ENCODE measurements at regions not wholly inside any gene's neighbourhood (a gene's known extent, or its start where the extent isn't known, plus 50 kb on each side); places are given as distances from the start of the nearest gene placed in this dataset.

- H3K27me3 Mint-ChIP-seq: peaks cover 18 to 24% of the 10 kb centered on the region in 2 donors
- intact Hi-C loops (cut with micrococcal nuclease): no loop called here
These were observed 176.0 kb downstream of the ABHD5 start for GRCh38 chr3:43866529-43867353.

GRCh38 chr3:43867436-43868072, 176.8 kb downstream of the ABHD5 start:
- POLR2A ChIA-PET (ENCODE audit: partially characterized antibody): no interaction called here
- no peak for DNase-seq
- Histone ChIP-seq H3K27ac (ENCODE audit: low read depth, low read length) (no peak overlapping the region), H3K36me3 (ENCODE audit: insufficient read depth, low read length) (no peaks in the 10 kb centered on the region), H3K4me1 (ENCODE audit: insufficient read depth, low read length) (no peaks in the 10 kb centered on the region), H3K9me3 (ENCODE audit: control insufficient read depth in 1 of 2, low read length in 2 of 2) (no peaks in the 10 kb centered on the region), H3K4me3 (ENCODE audit: low read length in 2 of 2) (no peak overlapping the region), H3K27me3 (ENCODE audit: insufficient read depth, low read length) (no peaks in the 10 kb centered on the region)
- CTCF ChIA-PET (ENCODE audit: partially characterized antibody): no interaction called here
- H3K4me1 Mint-ChIP-seq: no peaks in the 10 kb centered on the region
- H3K4me3 Mint-ChIP-seq: no peak overlapping the region
- H3K27me3 Mint-ChIP-seq: peaks cover 21 to 32% of the 10 kb centered on the region in 2 donors
- H3K9me3 Mint-ChIP-seq: peaks cover 0 to 2% (median 0%) of the 10 kb centered on the region in 8 donors
- H3K27ac Mint-ChIP-seq: no peak overlapping the region
- intact Hi-C loops (cut with micrococcal nuclease): no loop called here
- H3K36me3 Mint-ChIP-seq: no peaks in the 10 kb centered on the region

More at GRCh38 chr3:43866529-43867353, 176.0 kb downstream of the ABHD5 start:
- no peaks in the 10 kb centered on the region for H3K36me3 Mint-ChIP-seq
- Histone ChIP-seq H3K27me3 (ENCODE audit: insufficient read depth, low read length) (no peaks in the 10 kb centered on the region), H3K36me3 (ENCODE audit: insufficient read depth, low read length) (no peaks in the 10 kb centered on the region), H3K27ac (ENCODE audit: low read depth, low read length) (no peak overlapping the region), H3K4me1 (ENCODE audit: insufficient read depth, low read length) (no peaks in the 10 kb centered on the region), H3K4me3 (ENCODE audit: low read length in 2 of 2) (no peak overlapping the region), H3K9me3 (ENCODE audit: control insufficient read depth in 1 of 2, low read length in 2 of 2) (no peaks in the 10 kb centered on the region)
- ChIA-PET CTCF (ENCODE audit: partially characterized antibody) (no interaction called here), POLR2A (ENCODE audit: partially characterized antibody) (no interaction called here)
- H3K9me3 Mint-ChIP-seq: peaks cover 0 to 2% (median 0%) of the 10 kb centered on the region in 8 donors
- DNase-seq: no peak
- H3K4me1 Mint-ChIP-seq: no peaks in the 10 kb centered on the region
- no peak overlapping the region for H3K4me3 Mint-ChIP-seq
- no peak overlapping the region for H3K27ac Mint-ChIP-seq

GRCh38 chr3:43869491-43869890, 178.8 kb downstream of the ABHD5 start:
- Mint-ChIP-seq H3K4me1 (no peaks in the 10 kb centered on the region), H3K27ac (no peak overlapping the region), H3K36me3 (no peaks in the 10 kb centered on the region), H3K27me3 (peaks cover 22 to 28% of the 10 kb centered on the region in 2 donors), H3K9me3 (peaks cover 0 to 2% (median 0%) of the 10 kb centered on the region in 8 donors), H3K4me3 (no peak overlapping the region)
- Histone ChIP-seq H3K4me1 (ENCODE audit: insufficient read depth, low read length) (no peaks in the 10 kb centered on the region), H3K36me3 (ENCODE audit: insufficient read depth, low read length) (no peaks in the 10 kb centered on the region), H3K27ac (ENCODE audit: low read depth, low read length) (no peak overlapping the region), H3K9me3 (ENCODE audit: control insufficient read depth in 1 of 2, low read length in 2 of 2) (no peaks in the 10 kb centered on the region), H3K4me3 (ENCODE audit: low read length in 2 of 2) (no peak overlapping the region), H3K27me3 (ENCODE audit: insufficient read depth, low read length) (no peaks in the 10 kb centered on the region)
- ChIA-PET CTCF (ENCODE audit: partially characterized antibody) (no interaction called here), POLR2A (ENCODE audit: partially characterized antibody) (no interaction called here)
- no peak for DNase-seq
- intact Hi-C loops (cut with micrococcal nuclease): no loop called here

DNA sequence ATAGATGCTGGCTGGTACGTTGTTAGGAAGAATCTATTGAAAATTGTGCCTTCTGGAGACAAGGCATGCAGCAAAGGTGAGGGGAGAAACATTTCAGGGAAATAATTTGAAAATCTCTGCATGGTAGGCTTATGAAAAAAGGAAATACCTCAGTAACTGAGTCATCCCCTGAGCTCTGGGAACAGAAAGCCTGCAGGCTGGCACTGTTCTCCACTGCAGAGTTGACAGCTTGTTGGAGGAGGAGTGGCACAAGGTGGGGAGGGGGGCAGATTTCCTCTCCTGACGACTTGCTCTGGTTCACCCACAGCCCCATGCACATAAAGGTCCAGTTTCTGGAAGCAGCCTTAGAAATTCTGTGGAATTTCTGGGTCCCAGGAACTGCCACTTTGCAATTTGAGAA, 179.4 kb downstream of the ABHD5 start:
- DNase-seq: no peak
- Histone ChIP-seq H3K36me3 (ENCODE audit: insufficient read depth, low read length) (no peaks in the 10 kb centered on the region), H3K9me3 (ENCODE audit: control insufficient read depth in 1 of 2, low read length in 2 of 2) (no peaks in the 10 kb centered on the region), H3K27ac (ENCODE audit: low read depth, low read length) (no peak overlapping the region), H3K4me1 (ENCODE audit: insufficient read depth, low read length) (no peaks in the 10 kb centered on the region), H3K27me3 (ENCODE audit: insufficient read depth, low read length) (no peaks in the 10 kb centered on the region), H3K4me3 (ENCODE audit: low read length in 2 of 2) (no peak overlapping the region)
- intact Hi-C loops (cut with micrococcal nuclease): no loop called here
- Mint-ChIP-seq H3K36me3 (no peaks in the 10 kb centered on the region), H3K9me3 (peaks cover 0 to 2% (median 0%) of the 10 kb centered on the region in 8 donors), H3K27ac (no peak overlapping the region), H3K4me1 (no peaks in the 10 kb centered on the region), H3K4me3 (no peak overlapping the region), H3K27me3 (peaks cover 22 to 28% of the 10 kb centered on the region in 2 donors)
- ChIA-PET CTCF (ENCODE audit: partially characterized antibody) (no interaction called here), POLR2A (ENCODE audit: partially characterized antibody) (no interaction called here)

- Histone ChIP-seq H3K4me1 (ENCODE audit: insufficient read depth, low read length) (no peaks in the 10 kb centered on the region), H3K27me3 (ENCODE audit: insufficient read depth, low read length) (no peaks in the 10 kb centered on the region), H3K4me3 (ENCODE audit: low read length in 2 of 2) (no peak overlapping the region), H3K27ac (ENCODE audit: low read depth, low read length) (no peak overlapping the region), H3K9me3 (ENCODE audit: control insufficient read depth in 1 of 2, low read length in 2 of 2) (no peaks in the 10 kb centered on the region), H3K36me3 (ENCODE audit: insufficient read depth, low read length) (no peaks in the 10 kb centered on the region)
- peaks cover 0 to 2% (median 0%) of the 10 kb centered on the region in 8 donors for H3K9me3 Mint-ChIP-seq
- H3K27me3 Mint-ChIP-seq: peaks cover 22 to 32% of the 10 kb centered on the region in 2 donors
- H3K36me3 Mint-ChIP-seq: no peaks in the 10 kb centered on the region
- intact Hi-C loops (cut with micrococcal nuclease): no loop called here
- DNase-seq: no peak
- H3K27ac Mint-ChIP-seq: no peak overlapping the region
- CTCF ChIA-PET (ENCODE audit: partially characterized antibody): no interaction called here
- no peaks in the 10 kb centered on the region for H3K4me1 Mint-ChIP-seq
- POLR2A ChIA-PET (ENCODE audit: partially characterized antibody): no interaction called here
- H3K4me3 Mint-ChIP-seq: no peak overlapping the region
These were observed 180.3 kb downstream of the ABHD5 start for GRCh38 chr3:43870844-43871626.

GRCh38 chr3:43871627-43872245, 181.0 kb downstream of the ABHD5 start:
- no peak overlapping the region for H3K4me3 ChIP-seq (ENCODE audit: low read length in 2 of 2)
- no peak overlapping the region for H3K27ac ChIP-seq (ENCODE audit: low read depth, low read length)
- H3K36me3 ChIP-seq (ENCODE audit: insufficient read depth, low read length): no peaks in the 10 kb centered on the region
- ChIA-PET CTCF (ENCODE audit: partially characterized antibody) (no interaction called here), POLR2A (ENCODE audit: partially characterized antibody) (no interaction called here)
- no peaks in the 10 kb centered on the region for H3K9me3 ChIP-seq (ENCODE audit: control insufficient read depth in 1 of 2, low read length in 2 of 2)
- intact Hi-C loops (cut with micrococcal nuclease): no loop called here
- Mint-ChIP-seq H3K27me3 (peaks cover 22 to 32% of the 10 kb centered on the region in 2 donors), H3K4me1 (no peaks in the 10 kb centered on the region), H3K9me3 (peaks cover 0 to 2% (median 0%) of the 10 kb centered on the region in 8 donors), H3K4me3 (no peak overlapping the region), H3K36me3 (no peaks in the 10 kb centered on the region), H3K27ac (no peak overlapping the region)
- no peak for DNase-seq
- no peaks in the 10 kb centered on the region for H3K4me1 ChIP-seq (ENCODE audit: insufficient read depth, low read length)
- H3K27me3 ChIP-seq (ENCODE audit: insufficient read depth, low read length): no peaks in the 10 kb centered on the region

DNA sequence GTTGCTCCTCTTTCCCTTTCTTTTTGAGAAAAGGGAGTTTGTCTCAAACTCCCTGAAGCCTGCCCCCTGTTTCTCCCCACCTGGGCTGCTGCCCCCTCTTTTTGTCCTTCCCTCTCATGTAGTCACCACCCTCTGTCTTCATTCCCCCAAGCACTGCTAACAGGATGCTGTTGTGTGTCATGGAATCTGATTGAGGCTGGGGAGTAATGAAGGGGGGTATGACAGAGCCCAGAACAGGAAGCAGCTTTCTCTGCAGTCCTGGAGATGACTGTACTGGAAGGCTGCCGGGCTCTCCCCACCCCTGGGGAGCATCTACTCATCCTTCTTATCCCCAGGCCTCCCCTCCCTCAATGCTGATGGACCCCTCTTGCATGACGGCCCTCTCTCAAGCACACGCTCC, 181.6 kb downstream of the ABHD5 start:
- peaks cover 2% of the 10 kb centered on the region for H3K27me3 ChIP-seq (ENCODE audit: insufficient read depth, low read length)
- peaks cover 0 to 2% (median 0%) of the 10 kb centered on the region in 8 donors for H3K9me3 Mint-ChIP-seq
- intact Hi-C loops (cut with micrococcal nuclease): no loop called here
- no peak overlapping the region for H3K4me3 Mint-ChIP-seq
- peaks cover 24 to 35% of the 10 kb centered on the region in 2 donors for H3K27me3 Mint-ChIP-seq
- DNase-seq: no peak
- no peak overlapping the region for H3K27ac ChIP-seq (ENCODE audit: low read depth, low read length)
- H3K4me1 Mint-ChIP-seq: no peaks in the 10 kb centered on the region
- H3K27ac Mint-ChIP-seq: no peak overlapping the region
- no peak overlapping the region for H3K4me3 ChIP-seq (ENCODE audit: low read length in 2 of 2)
- H3K36me3 ChIP-seq (ENCODE audit: insufficient read depth, low read length): no peaks in the 10 kb centered on the region
- ChIA-PET CTCF (ENCODE audit: partially characterized antibody) (no interaction called here), POLR2A (ENCODE audit: partially characterized antibody) (no interaction called here)
- H3K36me3 Mint-ChIP-seq: no peaks in the 10 kb centered on the region
- H3K9me3 ChIP-seq (ENCODE audit: control insufficient read depth in 1 of 2, low read length in 2 of 2): no peaks in the 10 kb centered on the region
- no peaks in the 10 kb centered on the region for H3K4me1 ChIP-seq (ENCODE audit: insufficient read depth, low read length)
